Liver (tissue), 8 donors: ENCODE measurements at regions not wholly inside any gene's neighbourhood (a gene's known extent, or its start where the extent isn't known, plus 50 kb on each side); places are given as distances from the start of the nearest gene placed in this dataset.

Source experiments
- DNase-seq: peaks from one replicate; pipeline ENCODE4 v3.0.0-alpha.2; 2017; ENCODE audit warnings: low spot score
- H3K27ac ChIP-seq, 2 donors: one replicate each; pipeline ENCODE4 v1.7.0; 2013; ENCODE audit warnings: inconsistent platforms in 2 of 2, low read length in 2 of 2, control low read depth in 1 of 2, low read depth in 1 of 2, mild to moderate bottlenecking in 1 of 2
- H3K27me3 ChIP-seq, 4 donors: one replicate each; pipeline versions ENCODE4 v1.6.1 to v1.7.0; 2013; ENCODE audit warnings: low read length in 3 of 4, inconsistent platforms in 1 of 4, mild to moderate bottlenecking in 1 of 4, moderate library complexity in 1 of 4; ENCODE audit not compliant: control insufficient read depth in 4 of 4, insufficient read depth in 4 of 4
- H3K36me3 ChIP-seq, 4 donors: one replicate each; pipeline versions ENCODE4 v1.6.1 to v1.7.0; 2013; ENCODE audit warnings: low read length in 3 of 4, mild to moderate bottlenecking in 3 of 4, low read depth in 1 of 4, moderate library complexity in 1 of 4; ENCODE audit not compliant: control insufficient read depth in 4 of 4, insufficient read depth in 3 of 4
- H3K4me1 ChIP-seq, 4 donors: one replicate each; pipeline versions ENCODE4 v1.6.1 to v1.7.0; 2013; ENCODE audit warnings: low read length in 3 of 4, mild to moderate bottlenecking in 3 of 4, moderate library complexity in 1 of 4; ENCODE audit not compliant: control insufficient read depth in 4 of 4, insufficient read depth in 4 of 4
- H3K4me3 ChIP-seq, 3 donors: one replicate each; pipeline versions ENCODE4 v1.6.1 to v1.7.0; 2013; ENCODE audit warnings: low read length in 3 of 3, control low read depth in 1 of 3, low read depth in 1 of 3, mild to moderate bottlenecking in 1 of 3
- H3K9ac ChIP-seq, 2 donors: one replicate each; pipeline ENCODE4 v1.7.0; 2013; ENCODE audit warnings: low read length in 2 of 2, mild to moderate bottlenecking in 2 of 2, moderate library complexity in 2 of 2, control low read depth in 1 of 2, low read depth in 1 of 2
- H3K9me3 ChIP-seq, 4 donors: one replicate each; pipeline versions ENCODE4 v1.6.1 to v1.7.0; 2013; ENCODE audit warnings: low read length in 3 of 4; ENCODE audit not compliant: control insufficient read depth in 4 of 4
- EGR1 ChIP-seq, 2 donors: IDR thresholded peaks; 2 replicates each; pipeline ENCODE4 v1.6.1; 2016 to 2018; ENCODE audit warnings: antibody characterized with exemption in 2 of 2, low read depth in 2 of 2
- FOXA1 ChIP-seq: IDR thresholded peaks from 2 replicates; pipeline ENCODE4 v1.6.1; 2016; ENCODE audit warnings: antibody characterized with exemption
- GABPA ChIP-seq, 2 donors: IDR thresholded peaks in 1 of 2; conservative IDR thresholded peaks in 1 of 2; 2 replicates each; pipeline ENCODE4 v1.6.1; 2016; ENCODE audit warnings: antibody characterized with exemption in 2 of 2, mild to moderate bottlenecking in 1 of 2, moderate library complexity in 1 of 2
- HNF4A ChIP-seq, 2 donors: conservative IDR thresholded peaks; 2 replicates each; pipeline ENCODE4 v1.6.1; 2016; ENCODE audit warnings: antibody characterized with exemption in 2 of 2, mild to moderate bottlenecking in 2 of 2
- HNF4G ChIP-seq: IDR thresholded peaks from 2 replicates; pipeline ENCODE4 v1.6.1; 2016; ENCODE audit warnings: antibody characterized with exemption
- JUND ChIP-seq, 2 donors: IDR thresholded peaks; 2 replicates each; pipeline ENCODE4 v1.6.1; 2016; ENCODE audit warnings: antibody characterized with exemption in 2 of 2
- MAX ChIP-seq: IDR thresholded peaks from 2 replicates; pipeline ENCODE4 v1.6.1; 2016; ENCODE audit warnings: antibody characterized with exemption
- NR2F2 ChIP-seq: IDR thresholded peaks from 2 replicates; pipeline ENCODE4 v1.6.1; 2016; ENCODE audit warnings: antibody characterized with exemption
- RAD21 ChIP-seq, 2 donors: IDR thresholded peaks; 2 replicates each; pipeline ENCODE4 v1.6.1; 2016; ENCODE audit warnings: antibody characterized with exemption in 2 of 2, mild to moderate bottlenecking in 2 of 2
- RXRA ChIP-seq, 2 donors: IDR thresholded peaks; 2 replicates each; pipeline ENCODE4 v1.6.1; 2017 to 2018; ENCODE audit warnings: antibody characterized with exemption in 2 of 2, mild to moderate bottlenecking in 1 of 2
- TAF1 ChIP-seq: conservative IDR thresholded peaks from 2 replicates; pipeline ENCODE4 v1.6.1; 2016; ENCODE audit warnings: antibody characterized with exemption, mild to moderate bottlenecking
- YY1 ChIP-seq: IDR thresholded peaks from 2 replicates; pipeline ENCODE4 v1.6.1; 2016; ENCODE audit warnings: antibody characterized with exemption, mild to moderate bottlenecking
- ZBTB33 ChIP-seq: IDR thresholded peaks from 2 replicates; pipeline ENCODE4 v1.6.1; 2016; ENCODE audit warnings: antibody characterized with exemption
- WGBS: extraction: QIAGEN DNeasy Blood & Tissue Kit; methylation state at CpG from one replicate; pipeline ENCODE4 v1.1.7; 2013; 5-methylcytosine and 5-hydroxymethylcytosine counted together
- TF ChIP-seq, protein P1 (sequence below): IDR thresholded peaks from 2 replicates; pipeline ENCODE4 v1.6.1; 2016; ENCODE audit warnings: antibody characterized with exemption
- TF ChIP-seq, protein P2 (sequence below): fragments of 150-350 bp; IDR thresholded peaks from 2 replicates; pipeline ENCODE4 v1.5.1; 2017; ENCODE audit warnings: improper control_type of control experiment, low read depth, low read length; ENCODE audit not compliant: missing input control
- donor health status: healthy.
- donor health status: healthy.
- donor health status: healthy.
- donor health status: healthy.
- donor health status: healthy.

- Histone ChIP-seq H3K4me1 (no peaks in the 10 kb centered on the region), H3K9ac (no peak overlapping the region), H3K27ac (no peak overlapping the region), H3K9me3 (no peaks in the 10 kb centered on the region), H3K4me3 (no peak overlapping the region), H3K36me3 (no peaks in the 10 kb centered on the region), H3K27me3 (peaks cover 0 to 5% (median 0%) of the 10 kb centered on the region in 4 donors)
- no peak for DNase-seq
- WGBS, result 37% methylated on average over 1 of the region's 1 CpG
- TF ChIP-seq HNF4G, result no peak
- TF ChIP-seq ZBTB33, result no peak
- TF ChIP-seq MAX, result no peak
- TF ChIP-seq TAF1, result no peak
- no peak for TF ChIP-seq YY1
- TF ChIP-seq RAD21 (IDR thresholded peaks at IDR 0.05), result no peak
- TF ChIP-seq NR2F2, result no peak
- TF ChIP-seq FOXA1, result no peak
- TF ChIP-seq, protein P1, sequence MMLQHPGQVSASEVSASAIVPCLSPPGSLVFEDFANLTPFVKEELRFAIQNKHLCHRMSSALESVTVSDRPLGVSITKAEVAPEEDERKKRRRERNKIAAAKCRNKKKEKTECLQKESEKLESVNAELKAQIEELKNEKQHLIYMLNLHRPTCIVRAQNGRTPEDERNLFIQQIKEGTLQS, result no peak
- no peak for TF ChIP-seq HNF4A (conservative IDR thresholded peaks at IDR 0.05)
- no peak for TF ChIP-seq JUND (IDR thresholded peaks at IDR 0.05)
- no peak for TF ChIP-seq RXRA (IDR thresholded peaks at IDR 0.05)
- no peak for TF ChIP-seq EGR1 (IDR thresholded peaks at IDR 0.05; ENCODE audit: low read depth in 2 of 2)
- TF ChIP-seq, protein P2, sequence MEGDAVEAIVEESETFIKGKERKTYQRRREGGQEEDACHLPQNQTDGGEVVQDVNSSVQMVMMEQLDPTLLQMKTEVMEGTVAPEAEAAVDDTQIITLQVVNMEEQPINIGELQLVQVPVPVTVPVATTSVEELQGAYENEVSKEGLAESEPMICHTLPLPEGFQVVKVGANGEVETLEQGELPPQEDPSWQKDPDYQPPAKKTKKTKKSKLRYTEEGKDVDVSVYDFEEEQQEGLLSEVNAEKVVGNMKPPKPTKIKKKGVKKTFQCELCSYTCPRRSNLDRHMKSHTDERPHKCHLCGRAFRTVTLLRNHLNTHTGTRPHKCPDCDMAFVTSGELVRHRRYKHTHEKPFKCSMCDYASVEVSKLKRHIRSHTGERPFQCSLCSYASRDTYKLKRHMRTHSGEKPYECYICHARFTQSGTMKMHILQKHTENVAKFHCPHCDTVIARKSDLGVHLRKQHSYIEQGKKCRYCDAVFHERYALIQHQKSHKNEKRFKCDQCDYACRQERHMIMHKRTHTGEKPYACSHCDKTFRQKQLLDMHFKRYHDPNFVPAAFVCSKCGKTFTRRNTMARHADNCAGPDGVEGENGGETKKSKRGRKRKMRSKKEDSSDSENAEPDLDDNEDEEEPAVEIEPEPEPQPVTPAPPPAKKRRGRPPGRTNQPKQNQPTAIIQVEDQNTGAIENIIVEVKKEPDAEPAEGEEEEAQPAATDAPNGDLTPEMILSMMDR, result no peak
Measured at GRCh38 chr3:103499132-103499900, 1064.5 kb downstream of the ZPLD1 start.

DNA sequence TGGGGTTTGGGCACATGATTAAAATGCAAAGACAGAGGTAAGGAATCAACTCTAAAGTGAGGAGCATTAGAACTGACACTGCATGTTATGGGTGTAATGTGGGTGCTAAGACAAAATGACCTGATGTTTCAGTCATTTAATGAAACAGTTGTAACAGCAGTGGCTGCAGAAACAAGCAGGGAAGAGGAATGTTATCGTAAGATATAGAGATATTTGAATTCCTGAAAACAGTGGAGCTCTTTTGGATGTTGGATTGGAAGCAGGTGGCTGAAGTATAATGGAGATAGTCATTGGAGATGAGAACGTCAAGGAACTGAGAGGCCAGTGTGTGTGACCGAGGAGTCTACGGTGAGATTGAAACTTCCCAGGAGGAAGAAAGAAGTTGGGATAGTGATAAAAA, 1065.2 kb downstream of the ZPLD1 start:
- H3K36me3 ChIP-seq, result no peaks in the 10 kb centered on the region
- 84% methylated on average over 4 of the region's 4 CpGs for WGBS
- no peaks in the 10 kb centered on the region for H3K9me3 ChIP-seq
- no peak overlapping the region for H3K4me3 ChIP-seq
- TF ChIP-seq FOXA1 (no peak), GABPA (IDR thresholded peaks at IDR 0.05 in 1 of 2, conservative IDR thresholded peaks at IDR 0.05 in 1 of 2) (no peak)
- H3K27ac ChIP-seq, result no peak overlapping the region
- no peaks in the 10 kb centered on the region for H3K4me1 ChIP-seq
- peaks cover 0 to 5% (median 0%) of the 10 kb centered on the region in 4 donors for H3K27me3 ChIP-seq
- H3K9ac ChIP-seq, result no peak overlapping the region
- DNase-seq, result no peak
